ENCODE measurements at regions not wholly inside any gene's neighbourhood (a gene's known extent, or its start where the extent isn't known, plus 50 kb on each side); places are given as distances from the start of the nearest gene placed in this dataset.

- no peaks in the 10 kb centered on the region for H3K27me3 ChIP-seq (ENCODE audit: control insufficient read depth, insufficient read depth, low read length)
- H3K9me3 ChIP-seq (ENCODE audit: control insufficient read depth, insufficient read depth, low read length) = no peaks in the 10 kb centered on the region
- H3K4me3 ChIP-seq (ENCODE audit: low read depth, low read length) = no peak overlapping the region
- H3K9ac ChIP-seq (ENCODE audit: low read depth, low read length) = no peak overlapping the region
- no peaks in the 10 kb centered on the region for H3K36me3 ChIP-seq (ENCODE audit: control insufficient read depth, insufficient read depth, low read length)
- no peaks in the 10 kb centered on the region for H3K4me1 ChIP-seq (ENCODE audit: control insufficient read depth, insufficient read depth, low read length)
These were observed 75.5 kb upstream of the IQSEC1 start for GRCh38 chr3:13148561-13149329.

- H3K4me3 ChIP-seq (ENCODE audit: low read depth, low read length) = no peak overlapping the region
- no peak overlapping the region for H3K9ac ChIP-seq (ENCODE audit: low read depth, low read length)
- no peaks in the 10 kb centered on the region for H3K27me3 ChIP-seq (ENCODE audit: control insufficient read depth, insufficient read depth, low read length)
- H3K36me3 ChIP-seq (ENCODE audit: control insufficient read depth, insufficient read depth, low read length) = no peaks in the 10 kb centered on the region
- no peaks in the 10 kb centered on the region for H3K4me1 ChIP-seq (ENCODE audit: control insufficient read depth, insufficient read depth, low read length)
- no peaks in the 10 kb centered on the region for H3K9me3 ChIP-seq (ENCODE audit: control insufficient read depth, insufficient read depth, low read length)
These were observed 74.9 kb upstream of the IQSEC1 start for GRCh38 chr3:13148126-13148525.

DNA sequence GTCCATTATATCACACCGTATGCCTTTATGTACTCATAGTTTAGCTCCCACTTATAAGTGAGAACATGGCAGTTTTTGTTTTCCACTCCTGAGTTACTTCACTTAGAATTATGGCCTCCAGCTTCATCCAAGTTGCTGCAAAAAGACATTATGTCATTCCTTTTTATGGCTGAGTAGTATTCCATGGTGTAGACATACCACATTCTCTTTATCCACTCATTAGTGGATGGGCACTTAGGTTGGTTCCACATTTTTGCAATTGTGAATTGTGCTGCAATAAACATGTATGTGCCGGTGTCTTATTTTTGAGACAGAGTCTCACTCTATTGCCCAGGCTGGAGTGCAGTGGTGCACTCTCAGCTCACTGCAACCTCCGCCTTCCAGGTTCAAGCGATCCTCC is 74.1 kb upstream of the IQSEC1 start:
- Histone ChIP-seq H3K27me3 (ENCODE audit: control insufficient read depth, insufficient read depth, low read length) (no peaks in the 10 kb centered on the region), H3K36me3 (ENCODE audit: control insufficient read depth, insufficient read depth, low read length) (no peaks in the 10 kb centered on the region), H3K4me1 (ENCODE audit: control insufficient read depth, insufficient read depth, low read length) (no peaks in the 10 kb centered on the region), H3K9me3 (ENCODE audit: control insufficient read depth, insufficient read depth, low read length) (no peaks in the 10 kb centered on the region), H3K9ac (ENCODE audit: low read depth, low read length) (no peak overlapping the region), H3K4me3 (ENCODE audit: low read depth, low read length) (no peak overlapping the region)

- no peak overlapping the region for H3K9ac ChIP-seq (ENCODE audit: low read depth, low read length)
- H3K27me3 ChIP-seq (ENCODE audit: control insufficient read depth, insufficient read depth, low read length) = no peaks in the 10 kb centered on the region
- H3K9me3 ChIP-seq (ENCODE audit: control insufficient read depth, insufficient read depth, low read length) = no peaks in the 10 kb centered on the region
- H3K36me3 ChIP-seq (ENCODE audit: control insufficient read depth, insufficient read depth, low read length) = no peaks in the 10 kb centered on the region
- no peak overlapping the region for H3K4me3 ChIP-seq (ENCODE audit: low read depth, low read length)
- no peaks in the 10 kb centered on the region for H3K4me1 ChIP-seq (ENCODE audit: control insufficient read depth, insufficient read depth, low read length)
These were observed 73.5 kb upstream of the IQSEC1 start for GRCh38 chr3:13146643-13147143.

- no peaks in the 10 kb centered on the region for H3K9me3 ChIP-seq (ENCODE audit: control insufficient read depth, insufficient read depth, low read length)
- H3K4me3 ChIP-seq (ENCODE audit: low read depth, low read length) = no peak overlapping the region
- H3K9ac ChIP-seq (ENCODE audit: low read depth, low read length) = no peak overlapping the region
- H3K36me3 ChIP-seq (ENCODE audit: control insufficient read depth, insufficient read depth, low read length) = no peaks in the 10 kb centered on the region
- no peaks in the 10 kb centered on the region for H3K4me1 ChIP-seq (ENCODE audit: control insufficient read depth, insufficient read depth, low read length)
- no peaks in the 10 kb centered on the region for H3K27me3 ChIP-seq (ENCODE audit: control insufficient read depth, insufficient read depth, low read length)
These were observed 72.8 kb upstream of the IQSEC1 start for GRCh38 chr3:13145826-13146642.

GRCh38 chr3:13145131-13145825 is 72.0 kb upstream of the IQSEC1 start:
- Histone ChIP-seq H3K4me1 (ENCODE audit: control insufficient read depth, insufficient read depth, low read length) (no peaks in the 10 kb centered on the region), H3K36me3 (ENCODE audit: control insufficient read depth, insufficient read depth, low read length) (no peaks in the 10 kb centered on the region), H3K9ac (ENCODE audit: low read depth, low read length) (no peak overlapping the region), H3K4me3 (ENCODE audit: low read depth, low read length) (no peak overlapping the region), H3K27me3 (ENCODE audit: control insufficient read depth, insufficient read depth, low read length) (no peaks in the 10 kb centered on the region), H3K9me3 (ENCODE audit: control insufficient read depth, insufficient read depth, low read length) (no peaks in the 10 kb centered on the region)

DNA sequence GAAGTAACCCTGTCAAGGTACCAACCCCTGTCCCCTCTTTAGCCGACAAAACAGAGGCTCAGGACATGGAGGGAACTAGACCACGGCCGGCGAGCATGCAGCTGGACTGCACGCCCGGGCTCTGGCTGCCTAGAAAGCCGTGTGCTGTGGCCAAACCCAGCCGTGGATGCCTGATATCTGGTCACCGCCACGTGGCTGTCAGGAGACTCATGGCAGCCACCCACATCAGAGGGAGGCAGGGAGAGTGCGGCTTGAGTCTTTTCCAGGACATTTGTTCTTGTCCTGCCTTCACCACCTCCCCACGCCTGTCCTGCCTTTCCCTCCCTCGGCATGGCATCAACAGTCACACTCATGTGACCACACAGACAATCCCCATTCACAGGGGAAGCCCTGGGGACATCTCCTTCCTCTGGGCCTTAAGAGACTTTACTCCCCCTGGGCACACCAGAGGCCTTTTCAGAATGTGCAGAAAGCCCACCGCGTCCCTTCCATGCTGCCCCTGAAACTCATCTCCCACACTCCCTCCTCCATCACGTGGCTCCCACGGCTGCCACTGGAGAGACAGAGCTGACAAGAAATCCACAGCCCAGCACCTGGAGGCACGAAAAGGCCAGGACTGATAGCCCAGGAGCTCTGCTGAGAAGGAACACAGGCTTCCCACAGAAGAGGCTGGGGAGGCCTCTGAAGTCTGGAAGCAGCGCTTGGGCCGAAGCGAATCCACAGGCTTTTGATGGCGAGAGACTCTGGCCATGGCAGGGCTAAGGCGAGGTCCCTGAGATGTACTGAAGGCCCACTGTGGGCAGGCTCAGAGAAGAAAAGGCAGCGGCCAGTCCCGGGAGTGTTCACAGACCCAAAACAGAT is 71.2 kb upstream of the IQSEC1 start:
- H3K4me1 ChIP-seq (ENCODE audit: control insufficient read depth, insufficient read depth, low read length) = no peaks in the 10 kb centered on the region
- H3K9me3 ChIP-seq (ENCODE audit: control insufficient read depth, insufficient read depth, low read length) = no peaks in the 10 kb centered on the region
- no peaks in the 10 kb centered on the region for H3K36me3 ChIP-seq (ENCODE audit: control insufficient read depth, insufficient read depth, low read length)
- no peaks in the 10 kb centered on the region for H3K27me3 ChIP-seq (ENCODE audit: control insufficient read depth, insufficient read depth, low read length)
- no peak overlapping the region for H3K4me3 ChIP-seq (ENCODE audit: low read depth, low read length)
- H3K9ac ChIP-seq (ENCODE audit: low read depth, low read length) = no peak overlapping the region

DNA sequence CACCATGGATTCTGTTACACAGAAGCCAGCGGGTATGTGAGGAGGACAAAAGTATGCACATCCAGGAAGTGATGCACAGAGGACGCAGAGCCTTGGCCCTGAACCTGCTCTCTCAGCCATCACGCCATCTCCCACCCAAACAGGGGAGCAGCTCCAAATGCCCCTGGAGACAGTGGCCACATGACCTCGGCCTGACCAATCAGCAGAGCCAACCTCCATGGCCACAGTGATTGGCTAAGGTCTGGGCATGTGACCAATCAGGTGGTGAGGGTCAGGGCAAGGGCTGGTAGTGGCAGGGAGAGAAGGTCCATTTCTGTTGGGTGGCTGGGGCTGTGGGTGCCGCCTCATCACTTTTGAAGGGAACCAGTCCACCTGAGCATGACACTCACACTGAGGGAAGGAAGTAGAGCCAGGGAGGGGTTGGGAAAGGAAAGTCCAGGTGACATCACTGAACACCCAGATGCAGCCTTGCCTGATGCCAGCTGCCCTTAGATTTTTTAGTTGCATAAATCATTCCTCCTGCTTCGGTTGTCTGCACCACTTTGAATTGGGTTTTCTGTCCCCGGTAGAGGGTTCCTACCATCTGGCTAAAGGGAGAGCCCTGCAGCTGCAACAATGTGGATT is 70.3 kb upstream of the IQSEC1 start:
- H3K36me3 ChIP-seq (ENCODE audit: control insufficient read depth, insufficient read depth, low read length) = no peaks in the 10 kb centered on the region
- H3K9ac ChIP-seq (ENCODE audit: low read depth, low read length) = no peak overlapping the region
- no peak overlapping the region for H3K4me3 ChIP-seq (ENCODE audit: low read depth, low read length)
- H3K4me1 ChIP-seq (ENCODE audit: control insufficient read depth, insufficient read depth, low read length) = no peaks in the 10 kb centered on the region
- H3K27me3 ChIP-seq (ENCODE audit: control insufficient read depth, insufficient read depth, low read length) = no peaks in the 10 kb centered on the region
- H3K9me3 ChIP-seq (ENCODE audit: control insufficient read depth, insufficient read depth, low read length) = no peaks in the 10 kb centered on the region

DNA sequence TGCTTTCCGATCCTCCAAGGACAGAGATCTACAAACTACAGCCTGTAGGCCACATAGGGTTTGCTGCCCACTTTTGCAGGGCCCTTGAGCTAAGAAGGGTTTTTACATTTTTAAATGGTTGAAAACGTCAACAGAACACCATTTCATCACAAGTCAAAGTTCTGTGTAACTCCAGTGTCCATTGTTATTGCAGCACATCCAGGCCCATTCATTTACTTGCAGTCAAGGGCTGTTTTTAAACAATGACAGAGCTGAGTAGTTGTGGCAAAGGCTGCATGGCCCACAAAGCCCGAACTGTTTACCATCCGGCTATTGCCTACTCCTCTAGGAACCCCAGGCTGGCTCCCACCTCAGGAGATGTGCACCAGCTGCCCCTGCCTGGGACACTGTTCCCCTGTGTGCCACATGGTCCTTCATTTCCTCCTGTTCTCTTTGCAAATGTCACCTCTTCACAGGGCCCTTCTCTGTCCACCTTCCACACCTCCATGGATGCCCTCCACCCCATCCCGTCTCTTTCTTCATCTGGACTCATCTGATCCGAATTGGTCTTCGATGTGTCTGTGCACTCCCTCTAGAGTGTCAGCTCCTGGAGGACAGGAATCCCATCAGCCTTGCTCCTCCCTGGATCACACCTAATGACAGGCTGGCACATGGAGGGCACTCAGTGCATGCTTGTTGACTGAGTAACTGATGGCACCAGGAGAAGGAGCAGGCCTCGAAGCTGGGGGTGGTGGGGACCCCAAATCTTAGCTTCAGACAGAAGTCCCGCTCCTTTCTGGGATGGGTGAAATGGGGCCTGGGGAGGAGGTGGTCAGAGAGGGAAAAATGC is 69.5 kb upstream of the IQSEC1 start:
- Histone ChIP-seq H3K4me3 (ENCODE audit: low read depth, low read length) (no peak overlapping the region), H3K4me1 (ENCODE audit: control insufficient read depth, insufficient read depth, low read length) (no peaks in the 10 kb centered on the region), H3K36me3 (ENCODE audit: control insufficient read depth, insufficient read depth, low read length) (no peaks in the 10 kb centered on the region), H3K27me3 (ENCODE audit: control insufficient read depth, insufficient read depth, low read length) (no peaks in the 10 kb centered on the region), H3K9me3 (ENCODE audit: control insufficient read depth, insufficient read depth, low read length) (no peaks in the 10 kb centered on the region), H3K9ac (ENCODE audit: low read depth, low read length) (no peak overlapping the region)

DNA sequence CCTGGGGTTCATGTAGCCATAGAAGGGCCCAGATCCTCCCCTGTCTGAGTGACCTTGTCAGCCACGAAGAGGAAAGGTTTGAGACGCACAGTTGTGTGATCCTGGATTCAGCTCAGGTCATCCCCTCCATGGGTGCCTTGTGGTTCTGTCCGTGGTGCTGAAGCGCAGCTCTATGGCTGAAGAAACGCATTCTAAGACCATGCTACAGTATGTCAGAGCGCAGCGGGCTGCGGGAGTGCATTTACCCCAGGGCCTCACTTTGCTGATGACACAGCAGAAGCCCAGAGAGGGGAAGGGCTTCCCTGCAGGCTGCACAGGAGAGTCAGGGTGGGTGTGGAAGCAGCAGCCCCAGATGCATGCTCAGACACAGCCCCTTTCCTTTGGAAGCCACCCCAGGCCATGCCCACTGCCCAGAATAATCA is 68.8 kb upstream of the IQSEC1 start:
- H3K36me3 ChIP-seq (ENCODE audit: control insufficient read depth, insufficient read depth, low read length) = no peaks in the 10 kb centered on the region
- no peak overlapping the region for H3K9ac ChIP-seq (ENCODE audit: low read depth, low read length)
- H3K27me3 ChIP-seq (ENCODE audit: control insufficient read depth, insufficient read depth, low read length) = no peaks in the 10 kb centered on the region
- H3K4me1 ChIP-seq (ENCODE audit: control insufficient read depth, insufficient read depth, low read length) = no peaks in the 10 kb centered on the region
- H3K9me3 ChIP-seq (ENCODE audit: control insufficient read depth, insufficient read depth, low read length) = no peaks in the 10 kb centered on the region
- no peak overlapping the region for H3K4me3 ChIP-seq (ENCODE audit: low read depth, low read length)
